MM.1S (cell line): ENCODE measurements at regions not wholly inside any gene's neighbourhood (a gene's known extent, or its start where the extent isn't known, plus 50 kb on each side); places are given as distances from the start of the nearest gene placed in this dataset.

ENCODE experiments used
- DNase-seq: peaks from one replicate; pipeline ENCODE4 v3.0.0-alpha.2; 2015
- H2AFZ ChIP-seq: fragments of 300-600 bp; sonication (generic); 2 replicates; pipeline ENCODE4 v1.6.0; 2016; ENCODE audit warnings: antibody characterized with exemption, low read length
- H3F3A ChIP-seq: fragments of 300-600 bp; sonication (generic); 2 replicates; pipeline ENCODE4 v1.6.1; 2016; ENCODE audit warnings: mild to moderate bottlenecking, antibody characterized with exemption, low read length, moderate library complexity, mixed read lengths; ENCODE audit not compliant: insufficient read depth
- H3K27ac ChIP-seq: fragments of 300-600 bp; sonication (generic); 2 replicates; pipeline ENCODE4 v1.5.1; 2016; ENCODE audit warnings: mild to moderate bottlenecking, low read length
- H3K27me3 ChIP-seq: fragments of 300-600 bp; sonication (generic); replicated peaks from 2 replicates; pipeline ENCODE4 v1.6.0; 2016; ENCODE audit warnings: low read length; ENCODE audit not compliant: insufficient read depth
- H3K36me3 ChIP-seq: fragments of 300-600 bp; sonication (generic); replicated peaks from 2 replicates; pipeline ENCODE4 v1.6.1; 2016; ENCODE audit warnings: mild to moderate bottlenecking, low read length, mixed read lengths; ENCODE audit not compliant: insufficient read depth
- H3K4me1 ChIP-seq: fragments of 300-600 bp; sonication (generic); 2 replicates; pipeline ENCODE4 v1.6.1; 2016; ENCODE audit warnings: low read length, mixed read lengths
- H3K4me2 ChIP-seq: fragments of 300-600 bp; sonication (generic); 2 replicates; pipeline ENCODE4 v1.6.0; 2016; ENCODE audit warnings: low read depth, low read length
- H3K4me3 ChIP-seq: fragments of 300-600 bp; sonication (generic); 2 replicates; pipeline ENCODE4 v1.5.1; 2016; ENCODE audit warnings: low read length, mixed read lengths
- H3K79me2 ChIP-seq: fragments of 300-600 bp; sonication (generic); 2 replicates; pipeline ENCODE4 v1.6.1; 2016; ENCODE audit warnings: mixed run types, low read length, mixed read lengths
- H3K9ac ChIP-seq: fragments of 300-600 bp; sonication (generic); 2 replicates; pipeline ENCODE4 v1.6.1; 2016; ENCODE audit warnings: low read length, mixed read lengths
- H3K9me2 ChIP-seq: fragments of 300-600 bp; sonication (generic); replicated peaks from 2 replicates; pipeline ENCODE4 v1.6.1; 2016; ENCODE audit warnings: mild to moderate bottlenecking, low read length, mixed read lengths; ENCODE audit not compliant: insufficient read depth
- H3K9me3 ChIP-seq: fragments of 300-600 bp; sonication (generic); replicated peaks from 2 replicates; pipeline ENCODE4 v1.6.1; 2016; ENCODE audit warnings: mild to moderate bottlenecking, low read length, mixed read lengths; ENCODE audit not compliant: insufficient read depth
- H4K20me1 ChIP-seq: fragments of 300-600 bp; sonication (generic); 2 replicates; pipeline ENCODE4 v1.6.1; 2016; ENCODE audit warnings: mild to moderate bottlenecking, low read length, moderate library complexity, mixed read lengths; ENCODE audit not compliant: insufficient read depth
- CTCF ChIP-seq: fragments of 300-600 bp; sonication (generic); IDR thresholded peaks from 2 replicates; pipeline ENCODE4 v1.5.1; 2016; ENCODE audit warnings: antibody characterized with exemption, low read length, mixed read lengths
- EZH2 ChIP-seq: fragments of 300-600 bp; sonication (generic); optimal IDR thresholded peaks from 2 replicates; pipeline ENCODE3; 2017; ENCODE audit warnings: low read depth, mild to moderate bottlenecking, antibody characterized with exemption, low read length, mixed read lengths
- EZH2phosphoT487 ChIP-seq: fragments of 300-600 bp; sonication (generic); IDR thresholded peaks from 2 replicates; pipeline ENCODE4 v1.6.1; 2018; ENCODE audit warnings: antibody characterized with exemption, low read length

- H3K79me2 ChIP-seq, result no peaks in the 10 kb centered on the region
- no peaks in the 10 kb centered on the region for H3K4me1 ChIP-seq
- no peak overlapping the region for H3K4me2 ChIP-seq
- H3K9me2 ChIP-seq, result no peaks in the 10 kb centered on the region
- H3K9ac ChIP-seq, result no peak overlapping the region
- H2AFZ ChIP-seq, result no peak overlapping the region
- H3K27ac ChIP-seq, result no peak overlapping the region
- no peaks in the 10 kb centered on the region for H3F3A ChIP-seq
- H4K20me1 ChIP-seq, result no peaks in the 10 kb centered on the region
- no peaks in the 10 kb centered on the region for H3K9me3 ChIP-seq
- no peak overlapping the region for H3K4me3 ChIP-seq
- no peaks in the 10 kb centered on the region for H3K27me3 ChIP-seq
- no peak for DNase-seq
- TF ChIP-seq CTCF, result no peak
- no peak for TF ChIP-seq EZH2
- TF ChIP-seq EZH2phosphoT487, result no peak
- no peaks in the 10 kb centered on the region for H3K36me3 ChIP-seq
Observed at GRCh38 chr2:161046876-161047275, 113.4 kb upstream of the TANK start.

- Histone ChIP-seq H2AFZ (no peak overlapping the region), H3K4me3 (no peak overlapping the region)
Observed at GRCh38 chr2:161048317-161048716, 111.9 kb upstream of the TANK start.

GRCh38 chr2:161049559-161049958 is 110.7 kb upstream of the TANK start:
- H3K4me1 ChIP-seq, result no peaks in the 10 kb centered on the region
- H3K27me3 ChIP-seq, result no peaks in the 10 kb centered on the region
- H3K9me2 ChIP-seq, result no peaks in the 10 kb centered on the region
- H2AFZ ChIP-seq, result no peak overlapping the region
- no peaks in the 10 kb centered on the region for H3F3A ChIP-seq
- no peak overlapping the region for H3K4me3 ChIP-seq
- H3K9me3 ChIP-seq, result no peaks in the 10 kb centered on the region
- H3K79me2 ChIP-seq, result no peaks in the 10 kb centered on the region
- H3K36me3 ChIP-seq, result no peaks in the 10 kb centered on the region
- H4K20me1 ChIP-seq, result no peaks in the 10 kb centered on the region
- DNase-seq, result no peak
- H3K4me2 ChIP-seq, result no peak overlapping the region
- no peak overlapping the region for H3K9ac ChIP-seq
- H3K27ac ChIP-seq, result no peak overlapping the region
- no peak for TF ChIP-seq EZH2phosphoT487
- TF ChIP-seq CTCF, result no peak
- no peak for TF ChIP-seq EZH2

More at GRCh38 chr2:161048317-161048716, 111.9 kb upstream of the TANK start:
- Histone ChIP-seq H4K20me1 (no peaks in the 10 kb centered on the region), H3K79me2 (no peaks in the 10 kb centered on the region), H3K27me3 (no peaks in the 10 kb centered on the region), H3F3A (no peaks in the 10 kb centered on the region), H3K4me1 (no peaks in the 10 kb centered on the region), H3K36me3 (no peaks in the 10 kb centered on the region), H3K27ac (no peak overlapping the region), H3K9ac (no peak overlapping the region), H3K4me2 (no peak overlapping the region), H3K9me2 (no peaks in the 10 kb centered on the region), H3K9me3 (no peaks in the 10 kb centered on the region)
- DNase-seq, result no peak
- TF ChIP-seq EZH2phosphoT487, result no peak
- TF ChIP-seq EZH2, result no peak
- TF ChIP-seq CTCF, result no peak
